Central memory CD8-positive, alpha-beta T cell (primary cell): ENCODE measurements at regions not wholly inside any gene's neighbourhood (a gene's known extent, or its start where the extent isn't known, plus 50 kb on each side); places are given as distances from the start of the nearest gene placed in this dataset.
A peak's percentile ranks its signal among the peaks of the same experiment; 100 is the strongest.

Experiments
- ATAC-seq: fragments of 150-1000 bp; cut with Tn5 transposase; replicated peaks from 2 replicates; pipeline ENCODE4 v1.10.0; 2022; ENCODE audit warnings: mild to moderate bottlenecking, moderate FRiP score, moderate number of reproducible peaks; ENCODE audit not compliant: poor library complexity, severe bottlenecking; ENCODE audit errors: extremely low read depth
- DNase-seq, 2 donors: peaks; one replicate each; pipeline ENCODE4 v3.0.0; 2021; ENCODE audit warnings: low spot score in 2 of 2
- H3K27ac Mint-ChIP-seq: one replicate; pipeline ENCODE4 v1.8.0; 2022; ENCODE audit warnings: low read depth, mild to moderate bottlenecking, moderate library complexity, mixed read lengths
- H3K27me3 Mint-ChIP-seq: one replicate; pipeline ENCODE4 v1.8.0; 2022; ENCODE audit warnings: mixed read lengths
- H3K36me3 Mint-ChIP-seq: one replicate; pipeline ENCODE4 v1.8.0; 2022; ENCODE audit warnings: mild to moderate bottlenecking, moderate library complexity, mixed read lengths; ENCODE audit not compliant: insufficient read depth
- H3K4me1 Mint-ChIP-seq: one replicate; pipeline ENCODE4 v1.8.0; 2022; ENCODE audit warnings: mixed read lengths
- H3K4me3 Mint-ChIP-seq: one replicate; pipeline ENCODE4 v1.8.0; 2022; ENCODE audit warnings: mild to moderate bottlenecking, moderate library complexity, mixed read lengths
- H3K9me3 Mint-ChIP-seq: one replicate; pipeline ENCODE4 v1.8.0; 2022; ENCODE audit warnings: mixed read lengths

- Mint-ChIP-seq H3K36me3 (peaks cover 4% of the 10 kb centered on the region), H3K9me3 (no peaks in the 10 kb centered on the region), H3K27me3 (no peaks in the 10 kb centered on the region), H3K4me3 (no peak overlapping the region), H3K27ac (no peak overlapping the region), H3K4me1 (peaks cover 11% of the 10 kb centered on the region)
- ATAC-seq, result no peak
- no peak for DNase-seq
These were observed 57.4 kb upstream of the RANBP6 start for GRCh38 chr9:6072865-6073264.

GRCh38 chr9:6072453-6072852 is 57.0 kb upstream of the RANBP6 start:
- ATAC-seq, result no peak
- Mint-ChIP-seq H3K9me3 (no peaks in the 10 kb centered on the region), H3K4me3 (no peak overlapping the region), H3K36me3 (peaks cover 4% of the 10 kb centered on the region), H3K27ac (no peak overlapping the region), H3K4me1 (peaks cover 11% of the 10 kb centered on the region), H3K27me3 (no peaks in the 10 kb centered on the region)
- DNase-seq, result no peak

GRCh38 chr9:6068983-6069382 is 53.6 kb upstream of the RANBP6 start:
- Mint-ChIP-seq H3K27me3 (no peaks in the 10 kb centered on the region), H3K27ac (peak overlapping the region; percentile 87), H3K4me3 (peak overlapping the region; percentile 32), H3K9me3 (no peaks in the 10 kb centered on the region), H3K4me1 (peaks cover 11% of the 10 kb centered on the region), H3K36me3 (peaks cover 4% of the 10 kb centered on the region)
- DNase-seq, result peak in 1 of 2 donors; percentile 25
- ATAC-seq, result peak; percentile 98

- Mint-ChIP-seq H3K9me3 (no peaks in the 10 kb centered on the region), H3K4me3 (no peak overlapping the region), H3K36me3 (peaks cover 4% of the 10 kb centered on the region), H3K4me1 (peaks cover 16% of the 10 kb centered on the region), H3K27ac (no peak overlapping the region), H3K27me3 (peaks cover 13% of the 10 kb centered on the region)
- ATAC-seq, result no peak
- no peak for DNase-seq
These were observed 52.0 kb upstream of the RANBP6 start for GRCh38 chr9:6067426-6067825.
